ENCODE measurements at regions not wholly inside any gene's neighbourhood (a gene's known extent, or its start where the extent isn't known, plus 50 kb on each side); places are given as distances from the start of the nearest gene placed in this dataset.

DNA sequence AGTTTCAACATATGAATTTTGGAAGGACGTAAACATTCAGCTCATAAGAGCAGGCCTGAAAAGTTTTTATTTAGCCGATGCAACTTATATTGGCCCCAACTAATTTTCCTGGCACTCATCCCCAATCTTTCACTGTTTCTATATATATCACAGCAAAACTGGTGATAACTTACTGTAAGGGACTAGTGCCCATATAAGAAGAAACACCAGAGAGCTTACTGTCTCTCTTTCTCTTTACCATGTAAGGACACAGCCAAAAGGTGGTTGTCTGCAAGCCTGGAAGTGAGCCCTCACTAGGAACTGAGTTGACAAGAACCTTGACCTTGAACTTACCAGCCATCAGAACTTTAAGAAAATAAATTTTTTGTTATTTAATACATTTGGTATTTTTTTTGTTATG lies 807.4 kb upstream of the CITED2 start:
- Histone ChIP-seq H3K4me3 (no peak overlapping the region), H3K27me3 (ENCODE audit: low read depth) (no peaks in the 10 kb centered on the region), H3K9me3 (no peaks in the 10 kb centered on the region), H3K4me1 (no peaks in the 10 kb centered on the region), H3K27ac (no peak overlapping the region), H3K36me3 (no peaks in the 10 kb centered on the region)
- ATAC-seq (no peak), DNase-seq (no peak)
- TF ChIP-seq, protein P1, sequence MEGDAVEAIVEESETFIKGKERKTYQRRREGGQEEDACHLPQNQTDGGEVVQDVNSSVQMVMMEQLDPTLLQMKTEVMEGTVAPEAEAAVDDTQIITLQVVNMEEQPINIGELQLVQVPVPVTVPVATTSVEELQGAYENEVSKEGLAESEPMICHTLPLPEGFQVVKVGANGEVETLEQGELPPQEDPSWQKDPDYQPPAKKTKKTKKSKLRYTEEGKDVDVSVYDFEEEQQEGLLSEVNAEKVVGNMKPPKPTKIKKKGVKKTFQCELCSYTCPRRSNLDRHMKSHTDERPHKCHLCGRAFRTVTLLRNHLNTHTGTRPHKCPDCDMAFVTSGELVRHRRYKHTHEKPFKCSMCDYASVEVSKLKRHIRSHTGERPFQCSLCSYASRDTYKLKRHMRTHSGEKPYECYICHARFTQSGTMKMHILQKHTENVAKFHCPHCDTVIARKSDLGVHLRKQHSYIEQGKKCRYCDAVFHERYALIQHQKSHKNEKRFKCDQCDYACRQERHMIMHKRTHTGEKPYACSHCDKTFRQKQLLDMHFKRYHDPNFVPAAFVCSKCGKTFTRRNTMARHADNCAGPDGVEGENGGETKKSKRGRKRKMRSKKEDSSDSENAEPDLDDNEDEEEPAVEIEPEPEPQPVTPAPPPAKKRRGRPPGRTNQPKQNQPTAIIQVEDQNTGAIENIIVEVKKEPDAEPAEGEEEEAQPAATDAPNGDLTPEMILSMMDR (IDR thresholded peaks at IDR 0.05): no peak
- intact Hi-C loops (cut with DNase I): no loop called here

DNA sequence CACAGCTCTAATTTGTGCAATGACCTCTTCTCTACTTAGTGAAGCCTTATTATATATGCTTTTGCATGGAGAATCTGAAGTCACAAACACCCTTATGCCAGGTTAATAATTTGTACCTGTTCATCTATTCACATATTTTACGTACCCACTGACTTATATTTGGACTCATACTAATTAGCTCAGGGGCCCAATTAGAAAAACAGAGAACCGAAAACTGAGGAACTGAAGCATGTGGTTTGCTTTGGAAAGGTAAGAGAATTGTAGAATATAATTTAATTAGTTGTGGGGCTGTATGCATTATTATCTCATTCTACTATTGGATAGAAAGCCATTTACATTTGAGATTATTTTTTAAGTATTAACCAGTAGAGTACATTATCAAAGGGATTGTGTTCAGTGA lies 805.9 kb upstream of the CITED2 start:
- no peak for ATAC-seq

DNA sequence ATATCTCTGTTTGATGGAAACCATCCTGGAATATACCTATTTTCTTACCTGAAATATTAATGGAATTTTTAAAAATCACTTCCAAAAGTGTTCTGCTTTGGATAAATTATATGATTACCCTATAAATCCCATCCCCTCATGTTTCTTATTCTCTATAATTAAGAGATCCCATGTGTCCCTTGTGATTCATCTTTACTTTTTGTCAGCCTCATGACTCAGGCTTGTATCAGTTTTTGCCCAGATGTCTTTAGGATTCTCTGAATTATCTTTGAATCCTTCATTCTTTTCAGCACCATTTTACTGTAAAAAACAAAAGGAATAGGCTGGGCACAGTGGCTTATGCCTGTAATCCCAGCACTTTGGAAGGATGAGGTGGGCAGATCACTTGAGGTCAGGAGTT lies 804.5 kb upstream of the CITED2 start:
- TF ChIP-seq, protein P1 (IDR thresholded peaks at IDR 0.05): no peak
- DNase-seq: no peak
- Histone ChIP-seq H3K36me3 (no peaks in the 10 kb centered on the region), H3K27me3 (ENCODE audit: low read depth) (no peaks in the 10 kb centered on the region), H3K9me3 (no peaks in the 10 kb centered on the region), H3K4me1 (no peaks in the 10 kb centered on the region), H3K4me3 (no peak overlapping the region), H3K27ac (no peak overlapping the region)
- intact Hi-C loops (cut with DNase I): no loop called here
- no peak for ATAC-seq

More for the DNA sequence above, 805.9 kb upstream of the CITED2 start:
- intact Hi-C loops (cut with DNase I): no loop called here
- Histone ChIP-seq H3K36me3 (no peaks in the 10 kb centered on the region), H3K27ac (no peak overlapping the region), H3K4me3 (no peak overlapping the region), H3K9me3 (no peaks in the 10 kb centered on the region), H3K27me3 (ENCODE audit: low read depth) (no peaks in the 10 kb centered on the region), H3K4me1 (no peaks in the 10 kb centered on the region)
- TF ChIP-seq, protein P1 (IDR thresholded peaks at IDR 0.05): no peak
- DNase-seq: no peak

DNA sequence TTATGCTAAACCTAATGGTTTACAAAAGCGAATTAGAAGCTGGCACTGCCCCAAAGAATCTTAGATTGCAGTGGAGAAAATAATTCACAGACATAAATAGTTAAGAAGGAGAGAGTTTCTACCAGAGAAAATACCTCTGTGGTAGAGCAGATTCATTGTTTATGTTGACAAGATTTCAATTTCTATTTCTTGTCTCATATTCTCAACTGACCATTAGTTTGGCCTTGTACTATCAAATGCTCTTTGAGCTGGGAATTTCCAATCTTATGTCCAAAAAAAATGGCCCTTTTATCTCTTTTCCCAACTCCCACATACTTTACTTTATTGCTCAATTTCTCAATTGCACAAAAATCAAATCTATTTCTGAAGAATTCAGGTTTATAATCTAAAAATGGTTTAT lies 804.1 kb upstream of the CITED2 start:
- Histone ChIP-seq H3K4me1 (no peaks in the 10 kb centered on the region), H3K4me3 (no peak overlapping the region), H3K27ac (no peak overlapping the region), H3K36me3 (no peaks in the 10 kb centered on the region), H3K27me3 (ENCODE audit: low read depth) (no peaks in the 10 kb centered on the region), H3K9me3 (no peaks in the 10 kb centered on the region)
- intact Hi-C loops (cut with DNase I): no loop called here
- DNase-seq (no peak), ATAC-seq (no peak)
- TF ChIP-seq, protein P1 (IDR thresholded peaks at IDR 0.05): no peak

DNA sequence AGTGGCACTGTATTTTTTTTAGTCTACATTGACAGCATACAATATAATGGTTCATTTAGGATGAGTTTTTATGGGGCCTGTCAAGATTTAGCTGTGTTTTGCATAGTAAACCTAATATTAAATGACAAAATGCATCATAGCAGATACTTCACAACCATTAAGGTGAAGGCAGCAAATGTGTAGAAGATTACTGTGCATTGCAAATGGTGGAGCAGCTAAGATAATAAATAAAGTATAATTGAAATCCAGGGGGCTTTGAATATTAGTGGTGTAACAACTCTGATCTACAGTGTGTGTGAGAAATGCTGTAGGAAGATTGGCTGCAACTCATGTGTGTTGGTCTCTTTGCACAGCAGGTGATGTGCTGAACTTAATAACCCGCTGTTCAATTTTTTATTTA lies 801.9 kb upstream of the CITED2 start:
- no peaks in the 10 kb centered on the region for H3K9me3 ChIP-seq
- H3K4me1 ChIP-seq: no peaks in the 10 kb centered on the region
- TF ChIP-seq, protein P1 (IDR thresholded peaks at IDR 0.05): no peak
- H3K27me3 ChIP-seq (ENCODE audit: low read depth): no peaks in the 10 kb centered on the region
- intact Hi-C loops (cut with DNase I): no loop called here
- no peak overlapping the region for H3K4me3 ChIP-seq
- no peaks in the 10 kb centered on the region for H3K36me3 ChIP-seq
- no peak overlapping the region for H3K27ac ChIP-seq
- no peak for ATAC-seq
- no peak for DNase-seq

DNA sequence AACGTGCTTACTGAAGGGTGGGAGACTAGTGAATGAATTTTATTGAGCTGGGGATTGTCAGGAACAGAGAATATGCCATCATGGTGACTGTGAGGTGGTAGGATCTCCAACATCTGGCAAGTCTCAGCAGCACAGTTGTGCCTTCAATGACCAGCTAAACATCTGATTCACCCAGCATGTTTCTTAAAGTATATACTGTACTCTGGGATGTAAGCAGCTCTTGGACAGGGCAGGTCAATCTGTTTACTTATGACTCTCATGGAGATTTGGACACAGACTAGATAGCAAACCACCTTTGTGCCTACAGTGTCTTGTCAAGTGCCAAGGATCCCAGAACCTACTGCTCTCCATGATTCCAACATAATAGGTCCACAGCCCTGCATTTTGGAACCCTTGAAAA lies 801.0 kb upstream of the CITED2 start:
- TF ChIP-seq, protein P1 (IDR thresholded peaks at IDR 0.05): no peak
- H3K36me3 ChIP-seq: no peaks in the 10 kb centered on the region
- ATAC-seq: no peak
- H3K4me1 ChIP-seq: no peaks in the 10 kb centered on the region
- H3K4me3 ChIP-seq: no peak overlapping the region
- no peaks in the 10 kb centered on the region for H3K27me3 ChIP-seq (ENCODE audit: low read depth)
- no peak overlapping the region for H3K27ac ChIP-seq
- DNase-seq: no peak
- intact Hi-C loops (cut with DNase I): no loop called here
- H3K9me3 ChIP-seq: no peaks in the 10 kb centered on the region

Data from lower lobe of right lung (tissue), 2 donors.